HG03439 (cell line): ENCODE measurements at regions not wholly inside any gene's neighbourhood (a gene's known extent, or its start where the extent isn't known, plus 50 kb on each side); places are given as distances from the start of the nearest gene placed in this dataset.
"Not testable (repeated sequence)": the region's sequence is repeated elsewhere in the genome, so short reads cannot be mapped to it uniquely, and the experiment has no call there.

Source experiments
- ATAC-seq: cut with Tn5 transposase; IDR thresholded peaks from one replicate; pipeline ENCODE4 v1.9.1; 2021; ENCODE audit warnings: mild to moderate bottlenecking, moderate library complexity; ENCODE audit not compliant: unreplicated experiment

DNA sequence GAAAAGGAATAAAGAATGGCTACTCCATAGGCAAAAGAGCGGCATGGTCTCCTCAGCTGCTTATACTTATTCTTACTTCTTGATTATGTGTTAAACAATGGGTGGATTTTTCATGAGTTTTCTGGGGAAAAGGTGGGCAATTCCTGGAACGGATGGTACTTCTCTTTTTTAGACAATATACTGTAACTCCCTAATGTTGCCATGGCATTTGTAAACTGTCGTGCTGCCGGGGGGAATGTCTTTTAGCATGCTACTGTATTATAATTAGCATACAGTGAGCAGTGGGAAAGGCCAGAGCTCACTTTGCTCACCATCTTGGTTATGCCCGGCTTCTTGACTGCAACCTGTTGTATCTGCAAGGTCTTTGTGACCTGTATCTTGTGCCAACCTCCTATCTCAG lies 372.1 kb upstream of the AKR1E2 start:
- ATAC-seq: no peak

DNA sequence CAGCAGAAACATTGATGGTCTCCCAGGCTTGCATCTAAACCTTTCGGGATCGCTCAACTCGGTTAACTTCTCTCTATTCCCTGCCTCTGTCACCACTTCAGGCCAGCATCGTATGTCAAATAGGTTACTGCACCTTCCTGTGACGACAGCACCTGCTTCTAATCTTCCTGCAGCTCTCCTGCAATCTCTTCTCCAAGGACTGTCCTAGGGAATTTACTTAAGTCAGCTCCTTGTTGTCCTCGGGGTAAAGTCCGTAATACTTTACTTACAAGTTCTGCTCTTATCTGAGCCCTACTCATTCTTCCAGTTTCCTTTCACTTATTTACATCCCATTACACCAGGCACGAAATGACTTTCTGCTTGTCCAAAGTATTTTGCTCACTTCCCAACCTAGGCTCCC lies 372.7 kb upstream of the AKR1E2 start:
- ATAC-seq: no peak

DNA sequence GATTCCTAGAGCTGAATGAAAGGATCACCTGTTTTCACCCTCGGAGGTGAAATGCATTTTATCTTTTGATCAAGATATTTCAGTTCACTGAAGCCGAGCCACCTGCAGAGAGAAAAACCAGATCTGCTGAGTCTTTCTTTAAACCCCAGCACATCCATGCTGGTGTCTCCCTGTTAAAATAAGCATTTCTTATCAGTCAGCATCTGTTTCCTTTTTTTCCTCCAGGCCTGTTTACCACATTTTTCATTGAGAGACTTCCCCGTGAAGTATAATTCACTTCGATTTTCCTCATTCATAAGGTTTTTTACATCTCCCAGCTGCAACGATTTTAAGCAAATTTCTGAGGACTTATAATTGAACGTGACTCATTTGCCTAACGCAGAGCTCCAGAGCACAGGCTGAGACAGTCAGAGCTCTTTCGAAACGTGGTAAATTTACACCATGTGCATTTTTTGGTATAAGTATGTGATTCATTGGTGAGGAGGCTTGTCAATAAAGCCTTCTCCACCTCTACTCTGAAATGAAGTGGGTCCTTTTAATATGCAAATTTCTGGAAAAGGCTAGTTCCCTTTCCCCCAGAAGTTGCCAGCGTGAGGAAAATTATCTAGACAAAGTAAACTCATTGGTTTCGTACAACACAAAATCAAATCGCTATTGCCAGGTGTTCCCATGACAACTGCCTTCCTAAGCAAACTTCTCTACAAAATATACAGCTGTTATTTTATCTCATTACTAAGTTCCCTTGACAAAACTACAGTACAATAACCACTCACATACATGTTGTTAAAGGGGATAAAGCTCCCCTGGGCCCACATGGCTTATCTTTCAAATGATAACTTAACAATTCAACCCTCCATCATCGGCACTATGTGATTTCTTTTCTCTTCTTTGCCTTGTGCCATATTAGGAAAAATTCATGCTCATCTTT lies 374.8 kb upstream of the AKR1E2 start:
- no peak for ATAC-seq

DNA sequence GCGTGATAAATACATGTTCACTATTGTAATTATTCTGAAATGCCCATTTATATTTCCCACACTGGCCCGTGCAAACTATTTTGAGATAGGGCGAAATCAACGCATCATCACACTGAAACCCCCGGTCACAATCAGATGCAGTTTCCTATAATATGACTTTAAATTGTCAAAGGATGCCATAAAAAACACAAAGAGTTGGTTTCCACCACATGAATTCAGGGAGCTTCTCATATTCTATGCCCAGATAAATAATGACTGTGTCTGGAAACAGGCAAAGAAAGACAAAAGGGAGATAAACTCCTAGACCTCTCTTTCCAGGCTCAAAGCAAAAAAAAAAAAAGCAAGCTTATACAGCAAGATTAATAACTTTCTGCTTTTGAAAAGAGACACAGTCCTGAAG lies 375.8 kb upstream of the AKR1E2 start:
- no peak for ATAC-seq

DNA sequence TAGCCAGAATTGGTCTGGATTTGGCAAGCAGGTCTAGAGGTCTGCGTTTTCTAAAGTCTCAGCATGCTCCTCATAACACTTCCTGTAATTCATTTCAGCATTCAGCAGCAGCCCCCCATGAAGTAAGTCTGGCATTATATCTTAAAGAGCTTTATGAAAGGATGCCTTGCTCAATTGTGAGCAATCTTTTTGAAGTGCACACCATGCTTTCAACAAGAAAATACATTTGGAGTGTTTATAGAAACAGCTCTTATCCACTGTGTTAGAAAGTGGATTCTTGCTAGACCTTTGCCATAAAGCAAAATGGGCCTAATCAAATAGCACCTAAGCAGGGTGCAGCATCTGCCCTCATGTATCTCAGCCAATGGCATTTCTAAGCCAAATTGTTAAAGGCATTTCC lies 378.0 kb upstream of the AKR1E2 start:
- no peak for ATAC-seq

DNA sequence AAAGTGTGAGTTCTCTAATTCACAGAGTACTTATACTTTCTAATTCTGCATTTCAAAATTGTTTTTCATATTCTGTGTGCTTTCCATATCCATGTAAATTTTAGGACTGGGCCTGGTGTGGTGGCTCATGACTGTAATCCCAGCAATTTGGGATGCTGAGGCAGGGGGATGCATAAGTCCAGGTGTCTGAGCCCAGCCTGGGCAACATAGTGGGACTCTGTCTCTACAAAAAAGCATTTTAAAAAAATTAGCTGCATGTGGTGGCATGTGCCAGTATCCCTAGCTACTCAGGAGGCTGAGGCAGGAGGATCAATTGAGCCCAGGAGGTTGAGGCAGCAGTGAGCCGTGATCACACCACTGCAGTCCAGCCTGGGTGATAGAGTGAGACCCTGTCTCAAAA lies 382.6 kb upstream of the AKR1E2 start:
- ATAC-seq: no peak

DNA sequence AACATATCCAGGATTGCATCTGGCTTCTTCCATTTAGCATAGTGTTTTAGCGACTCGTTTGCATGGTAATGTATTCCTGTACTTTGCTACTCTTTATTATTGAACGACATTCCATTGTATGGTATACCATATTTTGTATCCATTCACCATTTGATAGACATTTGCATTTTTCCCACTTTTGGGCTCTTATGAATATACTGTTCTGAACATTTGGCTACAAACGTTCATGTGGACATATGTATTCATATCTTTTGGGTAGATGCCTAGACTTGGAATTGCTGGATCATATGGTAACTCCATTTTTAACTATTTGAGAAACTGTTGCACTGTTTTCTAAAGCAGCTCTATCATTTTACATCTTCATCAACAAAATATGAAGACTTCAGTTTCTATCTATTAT lies 383.7 kb upstream of the AKR1E2 start:
- no peak for ATAC-seq

DNA sequence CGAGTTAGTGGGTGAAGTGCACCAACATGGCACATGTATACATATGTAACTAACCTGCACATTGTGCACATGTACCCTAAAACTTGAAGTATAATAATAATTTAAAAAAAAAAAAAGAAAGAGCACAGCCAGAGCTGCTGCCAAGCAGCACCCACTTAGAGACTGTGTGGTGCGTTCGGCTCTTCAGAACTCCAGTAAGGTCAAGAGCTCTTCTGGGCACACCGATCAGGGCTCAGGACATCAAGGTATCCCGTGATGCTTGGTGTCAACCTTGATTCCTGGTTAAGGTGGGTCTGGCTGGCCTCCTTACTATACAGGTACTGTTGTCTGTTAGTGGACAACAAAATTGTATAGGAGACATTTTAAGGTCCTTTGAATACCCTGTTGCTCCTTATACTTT lies 385.7 kb upstream of the AKR1E2 start:
- ATAC-seq: no peak

DNA sequence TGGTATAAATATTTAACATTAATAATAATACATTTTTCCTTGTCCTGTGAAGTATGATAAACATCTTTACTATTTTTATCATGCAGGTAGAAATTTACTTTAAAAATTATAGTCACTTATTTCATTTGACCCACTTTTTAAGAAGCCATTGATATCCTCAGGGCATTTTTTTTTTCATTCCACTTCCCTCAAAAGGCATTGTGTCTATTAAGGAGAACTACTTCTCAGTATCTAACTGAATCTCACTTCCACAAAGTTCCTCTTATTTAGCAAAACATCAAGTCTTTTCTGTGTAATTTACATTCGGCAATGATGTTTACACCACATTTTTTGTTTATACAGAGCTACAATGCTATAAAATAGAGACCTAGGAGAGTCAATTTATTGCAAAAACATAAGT lies 388.2 kb upstream of the AKR1E2 start:
- ATAC-seq: no peak

DNA sequence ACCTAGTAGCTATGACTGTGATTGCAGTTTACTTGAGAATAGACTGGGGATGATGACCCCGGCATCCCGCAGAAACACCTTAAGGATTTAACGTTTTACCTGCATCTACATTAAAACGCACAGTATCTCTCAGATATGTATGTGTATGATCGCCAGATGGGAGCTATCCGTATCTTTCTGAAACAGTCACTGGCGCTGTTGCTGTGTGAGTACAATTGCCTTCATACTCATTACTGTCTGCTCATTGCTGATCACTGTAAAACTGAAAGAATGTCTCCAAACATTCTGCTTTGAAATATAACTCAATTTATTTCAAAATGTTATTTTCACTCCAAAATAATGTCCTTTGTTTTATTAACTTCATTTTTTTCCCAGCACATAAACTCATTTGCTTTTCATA lies 388.9 kb upstream of the AKR1E2 start:
- ATAC-seq: no peak

DNA sequence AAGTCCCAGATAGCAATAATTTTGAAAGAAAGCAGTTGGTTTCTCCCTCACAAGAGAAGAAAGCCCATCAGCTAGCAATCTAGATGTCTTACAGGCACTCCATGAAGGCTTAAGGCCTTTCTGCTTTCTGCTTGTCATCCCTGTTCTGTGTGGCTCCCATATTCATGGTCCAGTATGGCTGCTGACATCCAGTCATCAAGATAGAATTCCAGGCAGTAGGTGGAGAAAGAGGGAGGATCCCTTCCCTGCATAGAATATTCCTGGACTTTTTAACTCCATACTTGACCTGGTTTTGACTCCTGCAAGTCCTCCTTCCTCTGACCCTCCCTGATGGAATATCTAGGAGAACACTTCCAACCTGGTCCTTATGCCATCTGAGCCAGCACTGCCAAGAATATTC lies 389.9 kb upstream of the AKR1E2 start:
- no peak for ATAC-seq

DNA sequence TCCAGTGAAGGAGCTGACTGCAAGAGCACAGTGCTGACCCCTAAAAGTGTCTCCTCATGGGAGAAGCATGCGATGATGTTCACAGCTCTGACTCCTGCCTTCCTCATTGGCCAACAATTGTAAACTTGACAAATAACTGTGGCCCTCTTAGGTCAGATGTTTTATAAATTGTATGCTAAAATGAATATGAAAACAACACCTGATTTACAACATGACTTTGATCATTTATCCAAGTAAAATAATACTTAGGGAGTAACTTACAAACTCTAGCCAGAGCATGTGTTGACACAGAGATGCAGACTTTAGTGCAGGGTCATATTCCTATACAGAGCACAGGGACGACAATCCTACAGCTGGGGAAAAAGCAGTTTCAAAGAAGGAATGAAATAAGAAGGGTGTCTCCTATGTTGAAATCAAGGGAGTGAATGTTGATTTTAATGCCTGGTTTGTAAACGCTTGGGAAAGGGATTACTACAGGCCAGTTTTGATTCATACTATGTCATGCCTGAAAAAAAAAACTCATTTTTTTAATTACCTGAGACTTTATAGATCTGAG lies 391.4 kb upstream of the AKR1E2 start:
- ATAC-seq: no peak

DNA sequence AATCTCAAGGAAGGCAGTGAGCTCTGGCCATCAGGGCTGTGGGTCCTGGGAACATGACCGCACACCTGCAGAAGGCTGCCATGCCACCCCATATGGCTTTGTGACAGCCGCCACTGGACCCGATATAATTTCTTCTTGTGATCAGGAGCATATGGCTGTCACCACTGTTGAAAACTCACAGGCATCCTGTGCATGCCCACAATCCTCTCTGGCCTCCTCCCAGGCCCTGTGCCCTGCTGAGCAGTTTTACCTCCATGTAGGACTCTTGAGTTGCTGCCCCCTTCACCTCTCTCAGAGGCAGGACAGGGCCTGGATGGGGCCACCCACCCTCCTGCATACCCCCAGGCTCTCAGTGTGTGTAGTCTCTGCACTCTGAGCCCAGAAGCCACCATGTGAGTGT lies 391.9 kb upstream of the AKR1E2 start:
- no peak for ATAC-seq

DNA sequence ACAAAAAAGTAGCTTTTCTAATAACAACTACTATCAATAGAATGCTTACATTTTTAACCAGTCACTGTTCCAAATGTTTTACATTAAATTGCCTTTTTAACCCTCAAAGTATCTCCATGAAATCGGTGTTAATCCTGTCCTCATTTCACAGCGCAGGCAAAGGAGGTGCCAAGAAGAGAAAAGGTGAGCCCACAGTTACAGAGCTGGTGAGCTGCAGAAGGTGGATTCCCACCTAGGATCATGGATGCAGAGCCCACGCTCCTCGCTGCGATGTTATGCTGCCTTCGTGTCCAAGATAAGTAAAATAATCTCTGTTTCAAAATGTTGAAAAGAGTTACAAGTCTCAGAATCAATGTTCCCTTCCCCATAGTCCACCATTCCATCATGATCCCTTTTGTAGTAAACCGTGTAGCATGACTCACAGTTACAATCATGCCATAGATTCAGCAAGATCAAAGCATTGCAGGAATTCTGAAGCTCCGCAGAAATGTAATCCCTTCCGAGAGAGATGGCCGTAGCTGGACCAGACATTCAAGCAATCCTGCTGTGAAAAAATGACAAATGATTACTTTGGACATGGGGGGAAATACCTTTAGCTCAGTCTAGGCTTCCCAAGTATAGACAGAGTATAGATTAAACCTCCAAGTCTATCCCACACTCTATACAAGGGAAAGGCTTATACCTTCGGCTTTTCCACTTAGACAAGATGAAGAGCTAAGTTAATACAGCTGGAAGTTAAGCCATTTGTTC lies 394.7 kb upstream of the AKR1E2 start:
- ATAC-seq: no peak

DNA sequence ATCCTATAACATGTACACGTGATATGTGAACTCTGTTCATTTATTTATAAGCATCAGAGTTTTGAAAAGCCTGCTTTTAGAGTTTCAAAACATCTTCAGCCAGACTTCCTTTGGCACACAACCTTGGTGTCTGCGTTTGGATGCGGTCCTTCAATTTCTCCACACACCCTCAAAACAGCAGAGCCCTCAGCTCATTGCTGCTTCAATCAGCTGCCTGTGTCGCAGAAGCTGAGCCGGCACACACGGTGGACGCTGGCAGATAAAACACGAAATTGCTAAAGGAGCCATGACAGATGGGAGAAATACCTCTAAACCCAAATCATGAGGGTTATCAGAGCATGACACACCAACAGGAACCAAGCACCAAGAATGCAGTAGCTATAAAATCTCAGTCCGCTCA lies 396.4 kb upstream of the AKR1E2 start:
- no peak for ATAC-seq

DNA sequence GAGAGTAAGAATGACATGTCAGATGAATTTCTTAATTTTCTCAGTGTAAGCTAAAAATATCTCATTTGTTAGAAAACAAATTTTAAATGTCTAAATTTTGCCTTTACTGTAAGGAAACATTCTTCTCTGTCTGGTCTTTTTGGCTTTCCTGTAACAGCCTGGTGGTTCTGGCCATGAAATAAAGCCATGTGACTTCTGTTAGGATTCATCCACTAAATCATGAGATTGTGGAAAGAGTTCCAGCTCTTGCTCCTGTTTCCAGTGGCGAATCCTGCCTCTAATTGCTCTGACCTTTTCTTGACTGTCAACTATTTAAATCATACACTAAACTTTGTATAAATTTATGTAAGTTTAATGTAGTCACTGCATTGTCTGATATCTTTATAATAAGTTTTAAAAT lies 398.5 kb upstream of the AKR1E2 start:
- ATAC-seq: no peak

DNA sequence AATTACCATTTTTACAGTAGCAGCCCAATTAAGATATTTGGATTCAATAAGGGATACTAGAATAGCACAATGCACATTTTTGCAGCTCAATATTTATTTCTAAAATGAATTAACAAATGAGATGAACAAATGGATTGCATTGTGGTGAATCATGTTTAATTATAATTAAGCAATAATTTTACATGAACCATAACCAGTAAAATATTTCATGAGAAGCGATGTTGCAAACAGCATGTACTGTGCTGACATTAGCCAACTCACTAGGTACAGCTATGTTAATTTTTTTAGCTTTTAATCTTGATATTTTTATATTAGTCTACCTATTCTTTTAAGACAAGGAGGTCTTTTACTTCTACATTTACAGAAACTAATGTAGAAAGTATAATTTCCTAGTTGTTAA lies 399.1 kb upstream of the AKR1E2 start:
- ATAC-seq: no peak

DNA sequence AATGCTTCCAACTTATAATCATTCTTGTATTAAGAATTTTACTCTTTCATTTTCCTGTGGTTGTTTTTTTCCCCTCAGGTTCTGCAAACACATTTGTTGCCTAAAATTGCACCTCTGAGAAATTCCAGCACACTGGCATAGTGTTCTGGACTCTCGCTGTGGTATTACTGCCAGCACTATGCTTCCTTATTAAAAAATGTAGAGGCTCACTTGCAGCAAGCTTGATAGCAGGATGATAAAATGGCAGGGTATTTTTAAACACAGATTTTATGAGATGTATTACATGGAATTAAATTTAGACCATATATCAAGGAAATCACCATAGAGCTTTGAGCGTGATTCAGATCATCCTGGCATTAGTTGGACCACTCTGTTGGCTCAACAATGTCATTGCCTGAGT lies 416.7 kb upstream of the AKR1E2 start:
- ATAC-seq: no peak

DNA sequence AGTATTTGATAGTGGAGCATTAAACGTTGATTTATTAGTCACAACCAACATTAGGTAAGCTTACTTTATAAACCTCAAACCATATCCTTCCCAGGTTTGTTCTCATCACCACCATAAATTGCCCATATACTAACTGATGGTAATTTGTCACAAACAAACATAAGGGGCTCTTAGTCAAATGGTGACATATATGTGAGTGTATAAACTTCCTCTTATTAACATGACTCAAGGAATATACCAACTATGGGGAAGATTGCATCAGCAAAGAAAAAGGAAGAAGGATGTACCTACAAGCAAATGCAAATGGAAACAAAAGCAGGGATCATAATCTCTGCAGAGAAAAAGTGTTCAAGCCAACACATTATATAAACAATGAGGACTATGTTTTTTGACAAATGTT lies 418.2 kb upstream of the AKR1E2 start:
- ATAC-seq: no peak

DNA sequence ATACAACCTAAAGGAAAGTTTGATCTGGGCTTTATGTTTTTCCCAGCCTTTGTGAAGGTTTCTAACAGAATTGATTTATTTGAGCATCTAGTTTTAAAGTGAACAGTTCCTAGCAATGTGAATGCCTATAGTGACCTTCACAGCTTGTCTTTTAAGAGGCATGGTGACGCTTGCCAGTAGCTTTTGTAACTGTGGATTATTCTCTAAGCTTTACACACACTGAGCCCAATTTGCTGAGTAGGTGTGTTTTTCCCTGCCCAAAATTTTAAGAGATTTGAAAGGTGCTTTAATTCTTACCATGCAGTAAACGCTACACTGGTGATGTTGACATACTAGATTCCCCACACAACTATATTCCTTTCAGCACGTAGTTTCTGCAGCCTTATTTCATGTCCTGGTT lies 420.2 kb upstream of the AKR1E2 start:
- ATAC-seq: no peak

DNA sequence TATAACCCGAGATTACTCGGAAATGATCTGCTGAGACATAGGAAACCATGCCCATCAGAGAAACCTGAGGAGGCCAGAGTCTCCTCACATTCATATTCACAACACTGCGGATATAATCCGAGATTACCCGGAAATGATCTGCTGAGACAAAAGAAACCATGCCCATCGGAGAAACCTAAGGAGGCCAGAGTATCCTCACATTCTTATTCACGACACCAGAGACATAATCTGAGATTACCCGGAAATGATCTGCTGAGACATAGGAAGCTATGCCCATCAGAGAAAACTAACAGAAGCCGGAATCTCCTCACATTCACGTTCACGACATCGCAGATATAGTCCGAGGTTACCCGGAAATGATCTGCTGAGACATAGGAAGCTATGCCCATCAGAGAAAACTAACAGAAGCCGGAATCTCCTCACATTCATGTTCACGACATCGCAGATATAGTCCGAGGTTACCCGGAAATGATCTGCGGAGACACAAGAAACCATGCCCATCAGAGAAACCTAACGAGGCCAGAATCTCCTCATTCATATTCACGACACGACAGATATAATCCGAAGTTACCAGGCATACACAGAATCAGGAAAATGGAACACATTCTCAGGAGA lies 422.3 kb upstream of the AKR1E2 start:
- ATAC-seq: no peak

DNA sequence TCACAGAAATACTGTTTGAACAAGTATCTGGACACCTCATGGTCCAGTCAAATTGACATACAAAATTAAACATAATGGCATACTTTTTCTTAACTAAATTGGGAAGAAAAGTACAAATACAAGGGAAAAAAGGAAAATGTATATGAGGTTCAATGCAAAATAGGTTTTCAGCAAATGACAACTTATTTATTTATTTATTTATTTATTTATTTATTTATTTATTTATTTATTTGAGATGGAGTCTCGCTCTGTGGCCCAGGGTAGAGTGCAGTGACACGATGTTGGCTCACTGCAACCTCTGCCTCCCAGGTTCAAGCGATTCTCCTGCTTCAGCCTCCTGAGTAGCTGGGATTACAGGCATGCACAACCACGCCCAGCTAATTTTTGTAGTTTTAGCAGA lies 424.9 kb upstream of the AKR1E2 start:
- ATAC-seq: not testable (repeated sequence)
